HEK293T (cell line): ENCODE measurements at regions not wholly inside any gene's neighbourhood (a gene's known extent, or its start where the extent isn't known, plus 50 kb on each side); places are given as distances from the start of the nearest gene placed in this dataset.

ENCODE experiments used
- ARNT ChIP-seq: fragments of 450-650 bp; IDR thresholded peaks from 2 replicates; pipeline ENCODE4 v1.6.1; 2017; ENCODE audit warnings: mild to moderate bottlenecking
- BHLHE40 ChIP-seq: fragments of 450-650 bp; IDR thresholded peaks from 2 replicates; pipeline ENCODE4 v1.6.1; 2016; ENCODE audit warnings: mild to moderate bottlenecking, moderate library complexity, borderline replicate concordance
- ELF4 ChIP-seq: fragments of 450-650 bp; IDR thresholded peaks from 2 replicates; pipeline ENCODE4 v1.6.1; 2017; ENCODE audit warnings: antibody characterized with exemption
- FOXA1 ChIP-seq: fragments of 450-650 bp; IDR thresholded peaks from 2 replicates; pipeline ENCODE4 v1.6.1; 2016; ENCODE audit warnings: mild to moderate bottlenecking
- FOXK2 ChIP-seq: fragments of 450-650 bp; IDR thresholded peaks from 2 replicates; pipeline ENCODE4 v1.6.1; 2016; ENCODE audit warnings: mild to moderate bottlenecking
- L3MBTL2 ChIP-seq: fragments of 450-650 bp; conservative IDR thresholded peaks from 2 replicates; pipeline ENCODE4 v1.6.1; 2016; ENCODE audit warnings: mild to moderate bottlenecking
- NFRKB ChIP-seq: fragments of 450-650 bp; IDR thresholded peaks from 2 replicates; pipeline ENCODE4 v1.6.1; 2016; ENCODE audit warnings: mild to moderate bottlenecking, moderate library complexity
- SP1 ChIP-seq: fragments of 450-650 bp; IDR thresholded peaks from 2 replicates; pipeline ENCODE4 v1.6.1; 2017
- SUZ12 ChIP-seq: fragments of 450-650 bp; IDR thresholded peaks from 2 replicates; pipeline ENCODE4 v1.6.1; 2016; ENCODE audit warnings: mild to moderate bottlenecking
- TF ChIP-seq, protein P1 (sequence below): fragments of 450-650 bp; IDR thresholded peaks from 2 replicates; pipeline ENCODE4 v1.6.1; 2016

DNA sequence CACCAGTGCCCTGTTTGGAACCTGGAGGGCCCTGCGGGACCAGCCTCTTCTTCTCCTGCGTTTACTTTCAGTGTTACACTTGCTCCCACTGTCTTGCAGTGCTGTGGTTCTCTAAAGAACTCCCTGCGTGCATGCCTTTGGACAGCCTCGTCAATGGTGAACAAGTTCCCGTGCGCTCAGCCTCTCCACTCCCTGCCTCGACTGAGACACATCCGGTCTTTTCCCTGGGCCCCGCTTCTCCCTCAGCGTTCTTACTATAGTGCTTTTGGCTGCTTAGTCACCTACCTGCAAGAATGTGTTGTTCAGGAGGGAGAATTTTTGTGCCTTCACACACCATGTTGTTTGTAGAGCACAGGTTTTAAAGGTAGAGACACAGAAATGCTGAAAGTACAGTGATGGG lies 520.7 kb upstream of the MKI67 start:
- TF ChIP-seq NFRKB (no peak), L3MBTL2 (no peak), BHLHE40 (no peak), ARNT (no peak), FOXK2 (no peak), FOXA1 (no peak), ELF4 (no peak), SP1 (no peak), SUZ12 (no peak)
- TF ChIP-seq, protein P1, sequence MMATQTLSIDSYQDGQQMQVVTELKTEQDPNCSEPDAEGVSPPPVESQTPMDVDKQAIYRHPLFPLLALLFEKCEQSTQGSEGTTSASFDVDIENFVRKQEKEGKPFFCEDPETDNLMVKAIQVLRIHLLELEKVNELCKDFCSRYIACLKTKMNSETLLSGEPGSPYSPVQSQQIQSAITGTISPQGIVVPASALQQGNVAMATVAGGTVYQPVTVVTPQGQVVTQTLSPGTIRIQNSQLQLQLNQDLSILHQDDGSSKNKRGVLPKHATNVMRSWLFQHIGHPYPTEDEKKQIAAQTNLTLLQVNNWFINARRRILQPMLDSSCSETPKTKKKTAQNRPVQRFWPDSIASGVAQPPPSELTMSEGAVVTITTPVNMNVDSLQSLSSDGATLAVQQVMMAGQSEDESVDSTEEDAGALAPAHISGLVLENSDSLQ, result no peak
